ENCODE measurements at regions not wholly inside any gene's neighbourhood (a gene's known extent, or its start where the extent isn't known, plus 50 kb on each side); places are given as distances from the start of the nearest gene placed in this dataset.

DNA sequence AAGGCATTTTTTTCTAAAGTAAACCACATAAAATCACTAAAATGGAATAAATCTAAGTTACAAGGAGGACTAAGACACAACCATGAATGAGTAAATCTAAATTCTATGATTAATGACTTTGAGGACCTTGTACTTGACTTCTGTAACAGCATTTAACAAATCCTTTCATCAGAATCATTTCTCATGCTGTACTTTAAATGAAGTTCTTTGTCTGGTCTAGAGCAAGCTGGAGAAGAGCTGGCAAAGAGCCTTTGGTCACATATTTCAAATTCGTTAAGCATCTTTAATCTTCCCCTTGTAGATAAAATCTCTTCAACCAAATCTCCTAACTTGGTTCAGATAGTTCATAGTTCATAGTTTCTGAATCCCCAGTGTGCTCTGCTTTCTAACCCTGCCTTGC is 405.4 kb downstream of the PTPRC start:
- Histone ChIP-seq H3K9me3 (no peaks in the 10 kb centered on the region), H3K4me1 (no peaks in the 10 kb centered on the region), H3K4me3 (no peak overlapping the region), H3K27ac (no peak overlapping the region), H3K36me3 (no peaks in the 10 kb centered on the region), H3K27me3 (no peaks in the 10 kb centered on the region)
- intact Hi-C loops (cut with DNase I) = no loop called here
- no peak for DNase-seq (ENCODE audit: extremely low spot score in 2 of 2)
- no peak for TF ChIP-seq POLR2AphosphoS5 (IDR thresholded peaks at IDR 0.05; ENCODE audit: insufficient read depth in 1 of 2, low read depth in 1 of 2)
- TF ChIP-seq POLR2A (IDR thresholded peaks at IDR 0.05) = no peak
- TF ChIP-seq, protein P1, sequence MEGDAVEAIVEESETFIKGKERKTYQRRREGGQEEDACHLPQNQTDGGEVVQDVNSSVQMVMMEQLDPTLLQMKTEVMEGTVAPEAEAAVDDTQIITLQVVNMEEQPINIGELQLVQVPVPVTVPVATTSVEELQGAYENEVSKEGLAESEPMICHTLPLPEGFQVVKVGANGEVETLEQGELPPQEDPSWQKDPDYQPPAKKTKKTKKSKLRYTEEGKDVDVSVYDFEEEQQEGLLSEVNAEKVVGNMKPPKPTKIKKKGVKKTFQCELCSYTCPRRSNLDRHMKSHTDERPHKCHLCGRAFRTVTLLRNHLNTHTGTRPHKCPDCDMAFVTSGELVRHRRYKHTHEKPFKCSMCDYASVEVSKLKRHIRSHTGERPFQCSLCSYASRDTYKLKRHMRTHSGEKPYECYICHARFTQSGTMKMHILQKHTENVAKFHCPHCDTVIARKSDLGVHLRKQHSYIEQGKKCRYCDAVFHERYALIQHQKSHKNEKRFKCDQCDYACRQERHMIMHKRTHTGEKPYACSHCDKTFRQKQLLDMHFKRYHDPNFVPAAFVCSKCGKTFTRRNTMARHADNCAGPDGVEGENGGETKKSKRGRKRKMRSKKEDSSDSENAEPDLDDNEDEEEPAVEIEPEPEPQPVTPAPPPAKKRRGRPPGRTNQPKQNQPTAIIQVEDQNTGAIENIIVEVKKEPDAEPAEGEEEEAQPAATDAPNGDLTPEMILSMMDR (IDR thresholded peaks at IDR 0.05) = no peak

DNA sequence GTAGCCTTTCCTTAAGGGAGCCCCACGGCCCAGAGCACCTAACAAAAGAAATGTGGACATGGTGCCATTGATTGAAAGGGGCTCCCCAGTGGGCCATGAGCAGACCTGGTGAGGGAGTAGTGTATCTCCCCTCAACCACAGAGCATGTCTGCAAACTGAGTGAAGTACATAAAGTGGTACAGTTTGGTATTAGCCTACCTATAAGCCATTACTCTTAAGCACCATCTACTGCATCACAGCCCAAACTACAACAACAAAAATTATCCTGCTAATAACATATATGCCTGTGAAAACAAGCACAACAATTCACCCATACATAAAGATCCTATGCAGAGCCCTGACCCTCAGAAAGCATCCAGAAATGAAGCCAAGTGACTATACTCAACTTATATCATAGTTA is 407.8 kb downstream of the PTPRC start:
- intact Hi-C loops (cut with DNase I) = no loop called here
- no peaks in the 10 kb centered on the region for H3K9me3 ChIP-seq
- H3K4me1 ChIP-seq = no peaks in the 10 kb centered on the region
- no peak overlapping the region for H3K4me3 ChIP-seq
- TF ChIP-seq, protein P1 (IDR thresholded peaks at IDR 0.05) = no peak
- TF ChIP-seq POLR2AphosphoS5 (IDR thresholded peaks at IDR 0.05; ENCODE audit: insufficient read depth in 1 of 2, low read depth in 1 of 2) (no peak), POLR2A (IDR thresholded peaks at IDR 0.05) (no peak)
- DNase-seq (ENCODE audit: extremely low spot score in 2 of 2) = no peak
- H3K27ac ChIP-seq = no peak overlapping the region
- H3K36me3 ChIP-seq = no peaks in the 10 kb centered on the region
- no peaks in the 10 kb centered on the region for H3K27me3 ChIP-seq

DNA sequence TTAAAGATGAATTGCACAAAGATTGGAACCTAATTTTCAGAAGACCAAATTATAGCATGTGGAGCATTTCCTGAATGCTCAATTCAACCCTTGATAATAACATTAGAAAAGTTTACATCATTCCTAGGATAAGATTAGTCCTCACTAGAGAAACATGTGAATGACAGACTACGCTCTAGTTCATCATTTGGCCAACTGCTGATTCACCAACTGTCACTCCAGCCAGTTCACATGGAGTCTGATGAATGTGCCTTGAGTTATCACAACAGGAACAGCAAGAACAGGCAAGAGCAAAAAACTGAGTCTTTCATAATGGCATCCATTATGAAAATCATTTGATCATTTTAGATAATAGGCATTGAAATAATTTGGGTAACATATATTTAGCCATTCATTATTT is 415.9 kb downstream of the PTPRC start:
- no peak overlapping the region for H3K27ac ChIP-seq
- no peak for DNase-seq (ENCODE audit: extremely low spot score in 2 of 2)
- H3K36me3 ChIP-seq = no peaks in the 10 kb centered on the region
- no peaks in the 10 kb centered on the region for H3K4me1 ChIP-seq
- no peaks in the 10 kb centered on the region for H3K9me3 ChIP-seq
- no peaks in the 10 kb centered on the region for H3K27me3 ChIP-seq
- intact Hi-C loops (cut with DNase I) = loop anchor here (10.0 kb wide), 1 partner anchor 1840 kb away; no protein-coding TSS in a partner anchor
- TF ChIP-seq POLR2AphosphoS5 (IDR thresholded peaks at IDR 0.05; ENCODE audit: insufficient read depth in 1 of 2, low read depth in 1 of 2) (no peak), POLR2A (IDR thresholded peaks at IDR 0.05) (no peak)
- TF ChIP-seq, protein P1 (IDR thresholded peaks at IDR 0.05) = no peak
- no peak overlapping the region for H3K4me3 ChIP-seq

DNA sequence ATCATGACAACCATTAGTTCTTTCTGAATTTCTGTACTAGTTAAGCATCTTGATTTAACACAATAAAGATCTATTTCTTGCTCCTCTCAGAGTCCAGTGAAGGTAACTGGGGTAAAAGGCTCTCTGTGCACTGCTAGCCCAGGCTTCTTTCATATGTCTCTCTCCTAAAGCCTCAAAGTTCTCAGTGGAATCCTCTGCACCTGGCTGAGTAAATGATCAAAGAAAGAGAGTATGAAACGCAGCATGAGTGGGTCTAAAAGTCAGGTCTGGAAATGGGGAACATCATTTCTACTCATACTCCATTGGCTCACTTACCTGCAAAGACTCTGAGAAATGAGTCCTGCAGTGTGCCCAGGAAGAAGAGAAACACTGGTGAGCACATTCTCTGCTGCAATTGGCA is 418.5 kb downstream of the PTPRC start:
- Histone ChIP-seq H3K9me3 (no peaks in the 10 kb centered on the region), H3K27me3 (no peaks in the 10 kb centered on the region), H3K36me3 (no peaks in the 10 kb centered on the region), H3K27ac (no peak overlapping the region), H3K4me1 (no peaks in the 10 kb centered on the region), H3K4me3 (no peak overlapping the region)
- no peak for DNase-seq (ENCODE audit: extremely low spot score in 2 of 2)
- TF ChIP-seq, protein P1 (IDR thresholded peaks at IDR 0.05) = no peak
- TF ChIP-seq POLR2AphosphoS5 (IDR thresholded peaks at IDR 0.05; ENCODE audit: insufficient read depth in 1 of 2, low read depth in 1 of 2) (no peak), POLR2A (IDR thresholded peaks at IDR 0.05) (no peak)
- intact Hi-C loops (cut with DNase I) = loop anchor here (10.0 kb wide), 1 partner anchor 1843 kb away; no protein-coding TSS in a partner anchor

DNA sequence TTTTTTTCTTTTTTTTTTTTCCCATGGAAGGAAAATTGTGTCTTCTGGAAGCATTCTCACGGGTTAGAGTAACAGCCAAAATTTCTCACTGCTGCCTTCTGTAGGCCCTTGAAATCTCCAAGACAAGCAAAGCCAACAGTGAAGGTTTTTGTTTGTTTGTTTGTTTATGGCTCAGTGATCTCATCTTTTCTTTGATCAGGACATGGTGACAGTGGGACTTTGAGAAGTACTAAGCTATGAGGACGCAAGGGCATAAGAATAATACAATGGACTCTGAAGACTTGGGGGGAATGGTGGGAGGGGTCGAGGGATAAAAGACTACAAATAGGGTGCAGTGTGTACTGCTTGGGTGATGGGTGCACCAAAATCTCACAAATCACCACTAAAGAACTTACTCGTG is 419.4 kb downstream of the PTPRC start:
- intact Hi-C loops (cut with DNase I) = loop anchor here (10.0 kb wide), 1 partner anchor 1843 kb away; no protein-coding TSS in a partner anchor
- DNase-seq (ENCODE audit: extremely low spot score in 2 of 2) = no peak
- Histone ChIP-seq H3K9me3 (no peaks in the 10 kb centered on the region), H3K27ac (no peak overlapping the region), H3K36me3 (no peaks in the 10 kb centered on the region), H3K4me3 (no peak overlapping the region), H3K27me3 (no peaks in the 10 kb centered on the region), H3K4me1 (no peaks in the 10 kb centered on the region)
- no peak for TF ChIP-seq POLR2A (IDR thresholded peaks at IDR 0.05)
- TF ChIP-seq, protein P1 (IDR thresholded peaks at IDR 0.05) = no peak
- TF ChIP-seq POLR2AphosphoS5 (IDR thresholded peaks at IDR 0.05; ENCODE audit: insufficient read depth in 1 of 2, low read depth in 1 of 2) = no peak

Data from vagina (tissue), 2 donors.